HCT116 (cell line): ENCODE measurements at regions not wholly inside any gene's neighbourhood (a gene's known extent, or its start where the extent isn't known, plus 50 kb on each side); places are given as distances from the start of the nearest gene placed in this dataset.

Source experiments
- ATAC-seq: fragments of 200-7000 bp; cut with Tn5 transposase; 2 replicates; pipeline ENCODE4 v1.9.1; 2020; ENCODE audit warnings: mild to moderate bottlenecking, moderate library complexity
- BruUV-seq: library from RNA; stranded (reverse); fragments of 400-500 nt; replicated peaks from 2 replicates; lab custom pipeline; 2021; lab: Mats Ljungman, UMichigan
- CTCF ChIA-PET: fragments of 300-600 bp; sonication (Branson Sonifier 250); formaldehyde crosslinking; loops from one replicate; lab custom pipeline; 2021; ENCODE audit warnings: antibody characterized with exemption; lab: Charles Lee
- POLR2A ChIA-PET: fragments of 300-600, 350-600 bp; sonication (Branson Sonifier 250); formaldehyde crosslinking; loops from one replicate; lab custom pipeline; 2021; ENCODE audit warnings: antibody characterized with exemption; lab: Charles Lee
- RAD21 ChIA-PET, 2 experiments: fragments of 300-600 bp; sonication (Branson Sonifier 250); formaldehyde crosslinking; loops; one replicate each; lab custom pipeline; 2023; ENCODE audit warnings: low total read pairs in 2 of 2; ENCODE audit not compliant: uncharacterized antibody in 2 of 2, unreplicated experiment in 2 of 2, low non-redundant PET in 1 of 2; lab: Charles Lee
- DNase-seq: peaks from one replicate; pipeline ENCODE4 v3.0.0-alpha.2; 2010; ENCODE audit warnings: low read depth, low spot score
- H2AFZ ChIP-seq: fragments of 200-600 bp; shearing (Covaris generic), sonication (generic); 2 replicates; pipeline ENCODE4 v1.6.1; 2017; ENCODE audit warnings: low read depth, mixed run types, mixed read lengths, antibody characterized with exemption, low read length; ENCODE audit not compliant: poor library complexity, severe bottlenecking
- H3K27ac ChIP-seq: 2 replicates; pipeline ENCODE4 v1.5.1; 2012; ENCODE audit warnings: low read depth, low read length
- H3K27me3 ChIP-seq: fragments of 200-600 bp; sonication (generic); 2 replicates; pipeline ENCODE4 v1.6.1; 2016; ENCODE audit warnings: mixed run types, low read length, mixed read lengths; ENCODE audit not compliant: insufficient read depth
- H3K36me3 ChIP-seq, 2 experiments: fragments of 200-500 bp in 1 of 2; fragments of 200-600 bp in 1 of 2; sonication (Bioruptor generic) in 1 of 2; sonication (generic) in 1 of 2; 2 replicates each; pipeline versions ENCODE4 v1.5.1 to v1.6.1; 2014 to 2016; ENCODE audit warnings: low read length in 2 of 2, inconsistent platforms in 1 of 2, mixed read lengths in 1 of 2, mixed run types in 1 of 2; ENCODE audit not compliant: insufficient read depth in 2 of 2, control insufficient read depth in 1 of 2
- H3K4me1 ChIP-seq, 2 experiments: fragments of 200-600 bp in 1 of 2; sonication (generic) in 1 of 2; 2 replicates each; pipeline versions ENCODE4 v1.5.1 to v1.6.1; 2012 to 2017; ENCODE audit warnings: low read length in 2 of 2, inconsistent platforms in 1 of 2, mild to moderate bottlenecking in 1 of 2, mixed read lengths in 1 of 2, mixed run types in 1 of 2, moderate library complexity in 1 of 2; ENCODE audit not compliant: insufficient read depth in 2 of 2, control insufficient read depth in 1 of 2
- H3K4me2 ChIP-seq: fragments of 200-600 bp; sonication (generic); 2 replicates; pipeline ENCODE4 v1.6.1; 2017; ENCODE audit warnings: mixed run types, low read length, mixed read lengths
- H3K4me3 ChIP-seq, 2 experiments: fragments of 200-600 bp in 1 of 2; sonication (generic) in 1 of 2; replicated peaks in 1 of 2; 2 replicates each; pipeline ENCODE4 v1.5.1; 2011 to 2016; ENCODE audit warnings: low read length in 2 of 2, control low read depth in 1 of 2, low read depth in 1 of 2, mild to moderate bottlenecking in 1 of 2, mixed read lengths in 1 of 2, mixed run types in 1 of 2
- H3K79me2 ChIP-seq: fragments of 200-600 bp; sonication (generic); 2 replicates; pipeline ENCODE4 v1.6.1; 2017; ENCODE audit warnings: mild to moderate bottlenecking, mixed run types, low read length, moderate library complexity, mixed read lengths; ENCODE audit not compliant: insufficient read depth
- H3K9ac ChIP-seq: fragments of 200-600 bp; sonication (generic); 2 replicates; pipeline ENCODE4 v1.6.1; 2016; ENCODE audit warnings: low read length, mixed read lengths
- H3K9me2 ChIP-seq: fragments of 200-600 bp; sonication (generic), shearing (Covaris generic); 2 replicates; pipeline ENCODE4 v1.6.1; 2017; ENCODE audit warnings: mixed run types, mild to moderate bottlenecking, moderate library complexity; ENCODE audit not compliant: insufficient read depth
- H3K9me3 ChIP-seq, 2 experiments: fragments of 200-500 bp in 1 of 2; fragments of 200-600 bp in 1 of 2; sonication (Bioruptor generic) in 1 of 2; sonication (generic) in 1 of 2; 2 replicates each; pipeline ENCODE4 v1.6.1; 2014 to 2017; ENCODE audit warnings: low read length in 2 of 2, mixed read lengths in 2 of 2, inconsistent platforms in 1 of 2, low read depth in 1 of 2, mild to moderate bottlenecking in 1 of 2, mixed run types in 1 of 2, moderate library complexity in 1 of 2; ENCODE audit not compliant: control insufficient read depth in 1 of 2, insufficient read depth in 1 of 2
- H4K20me1 ChIP-seq: fragments of 200-600 bp; sonication (generic), shearing (Covaris generic); 2 replicates; pipeline ENCODE4 v1.6.1; 2017; ENCODE audit warnings: mixed run types, mild to moderate bottlenecking, moderate library complexity; ENCODE audit not compliant: insufficient read depth
- ATF3 ChIP-seq: IDR thresholded peaks from 2 replicates; pipeline ENCODE4 v1.6.1; 2012
- CBX3 ChIP-seq: IDR thresholded peaks from 2 replicates; pipeline ENCODE4 v1.6.1; 2012; ENCODE audit warnings: low read depth
- CTCF ChIP-seq, 3 experiments: fragments of 200-600 bp in 1 of 3; sonication (generic) in 1 of 3; IDR thresholded peaks in 2 of 3; conservative IDR thresholded peaks in 1 of 3; 2 replicates each; pipeline ENCODE4 v1.5.1; 2012 to 2017; ENCODE audit warnings: low read depth in 2 of 3, low read length in 2 of 3, antibody characterized with exemption in 1 of 3, borderline replicate concordance in 1 of 3, control low read depth in 1 of 3, mild to moderate bottlenecking in 1 of 3, mixed read lengths in 1 of 3, mixed run types in 1 of 3, moderate library complexity in 1 of 3; ENCODE audit not compliant: insufficient read depth in 1 of 3
- EGR1 ChIP-seq: IDR thresholded peaks from 2 replicates; pipeline ENCODE4 v1.6.1; 2012; ENCODE audit warnings: low read depth
- ELF1 ChIP-seq: IDR thresholded peaks from 2 replicates; pipeline ENCODE4 v1.6.1; 2012; ENCODE audit warnings: low read depth, borderline replicate concordance
- EZH2 ChIP-seq: fragments of 200-600 bp; sonication (generic); IDR thresholded peaks from 2 replicates; pipeline ENCODE4 v1.6.1; 2017; ENCODE audit warnings: antibody characterized with exemption, mixed run types
- EZH2phosphoT487 ChIP-seq: fragments of 200-600 bp; IDR thresholded peaks from 2 replicates; pipeline ENCODE4 v1.6.1; 2018; ENCODE audit warnings: antibody characterized with exemption, borderline replicate concordance
- FOSL1 ChIP-seq: IDR thresholded peaks from 2 replicates; pipeline ENCODE4 v1.6.1; 2012; ENCODE audit warnings: low read depth
- JUND ChIP-seq: IDR thresholded peaks from 2 replicates; pipeline ENCODE4 v1.6.1; 2012
- MAX ChIP-seq: IDR thresholded peaks from 2 replicates; pipeline ENCODE4 v1.6.1; 2012
- POLR2A ChIP-seq: IDR thresholded peaks from 2 replicates; pipeline ENCODE4 v1.7.0; 2011; ENCODE audit warnings: borderline replicate concordance; ENCODE audit not compliant: insufficient read depth, insufficient read length; ENCODE audit errors: extremely low read depth
- POLR2AphosphoS5 ChIP-seq: IDR thresholded peaks from 2 replicates; pipeline ENCODE4 v1.6.1; 2011; ENCODE audit warnings: mild to moderate bottlenecking, low read depth, low read length, moderate library complexity
- RAD21 ChIP-seq: IDR thresholded peaks from 2 replicates; pipeline ENCODE4 v1.6.1; 2012; ENCODE audit warnings: low read depth, mild to moderate bottlenecking
- SIN3A ChIP-seq: IDR thresholded peaks from 2 replicates; pipeline ENCODE4 v1.6.1; 2012; ENCODE audit warnings: low read depth
- SP1 ChIP-seq: IDR thresholded peaks from 2 replicates; pipeline ENCODE4 v1.6.1; 2012; ENCODE audit warnings: low read depth
- SRF ChIP-seq: IDR thresholded peaks from 2 replicates; pipeline ENCODE4 v1.6.1; 2012; ENCODE audit warnings: low read depth
- TCF7L2 ChIP-seq: IDR thresholded peaks from 2 replicates; pipeline ENCODE4 v1.7.0; 2011; ENCODE audit warnings: borderline replicate concordance, inconsistent platforms; ENCODE audit not compliant: insufficient read depth, insufficient read length; ENCODE audit errors: extremely low read depth
- ZBTB33 ChIP-seq: IDR thresholded peaks from 2 replicates; pipeline ENCODE4 v1.6.1; 2011; ENCODE audit warnings: mild to moderate bottlenecking, low read length, moderate library complexity; ENCODE audit not compliant: insufficient replicate concordance; ENCODE audit errors: extremely low read depth
- ZFX ChIP-seq: fragments of 450-650 bp; IDR thresholded peaks from 2 replicates; pipeline ENCODE4 v1.6.1; 2017
- ZNF274 ChIP-seq: fragments of 200-500 bp; sonication (Bioruptor generic); IDR thresholded peaks from 2 replicates; pipeline ENCODE4 v1.6.1; 2014; ENCODE audit warnings: mild to moderate bottlenecking, low read depth, low read length, inconsistent platforms
- intact Hi-C: fragments of 100-400 bp; cut with micrococcal nuclease; formaldehyde crosslinking; loops from 2 replicates; pipeline ENCODE4 v1.10.0; 2022

- Histone ChIP-seq H3K4me1 (no peaks in the 10 kb centered on the region), H3K27me3 (peaks cover 16% of the 10 kb centered on the region; the same call in 1 of the 2 replicates), H3K9ac (no peak overlapping the region), H4K20me1 (no peaks in the 10 kb centered on the region), H3K9me2 (no peaks in the 10 kb centered on the region), H3K9me3 (peaks cover 9 to 11% of the 10 kb centered on the region in 2 experiments; a peak in 2 of 4 replicates), H3K36me3 (no peaks in the 10 kb centered on the region), H3K79me2 (no peaks in the 10 kb centered on the region), H2AFZ (no peak overlapping the region), H3K27ac (no peak overlapping the region), H3K4me2 (no peak overlapping the region), H3K4me3 (no peak overlapping the region)
- POLR2A ChIA-PET = no interaction called here
- RAD21 ChIA-PET = no interaction called here
- TF ChIP-seq ATF3 (no peak), SRF (no peak), CBX3 (no peak), ZFX (no peak), CTCF (IDR thresholded peaks at IDR 0.05 in 2 of 3, conservative IDR thresholded peaks at IDR 0.05 in 1 of 3; ENCODE audit: borderline replicate concordance in 1 of 3, insufficient read depth in 1 of 3, low read depth in 2 of 3, low read length in 2 of 3) (no peak), POLR2A (no peak), JUND (no peak), ZNF274 (no peak), TCF7L2 (no peak), EGR1 (no peak), ZBTB33 (no peak), MAX (no peak), FOSL1 (no peak), SIN3A (no peak), POLR2AphosphoS5 (no peak), ELF1 (no peak), EZH2 (no peak), SP1 (no peak), EZH2phosphoT487 (no peak), RAD21 (no peak)
- intact Hi-C loops = no loop called here
- no TSS peak for BruUV-seq
- no peak for ATAC-seq
- CTCF ChIA-PET = no interaction called here
- DNase-seq = no peak
Measured at GRCh38 chr6:170464080-170464479, 89.0 kb downstream of the PSMB1 start.
